NCI-H1092 treated with DMSO at 0.1 percent for 48 hours (cell line): ENCODE measurements at regions not wholly inside any gene's neighbourhood (a gene's known extent, or its start where the extent isn't known, plus 50 kb on each side); places are given as distances from the start of the nearest gene placed in this dataset.
"Not testable (repeated sequence)": the region's sequence is repeated elsewhere in the genome, so short reads cannot be mapped to it uniquely, and the experiment has no call there.

Experiments used
- DNase-seq: peaks from one replicate; lab custom pipeline; 2025; lab: John Stamatoyannopoulos, UW

DNA sequence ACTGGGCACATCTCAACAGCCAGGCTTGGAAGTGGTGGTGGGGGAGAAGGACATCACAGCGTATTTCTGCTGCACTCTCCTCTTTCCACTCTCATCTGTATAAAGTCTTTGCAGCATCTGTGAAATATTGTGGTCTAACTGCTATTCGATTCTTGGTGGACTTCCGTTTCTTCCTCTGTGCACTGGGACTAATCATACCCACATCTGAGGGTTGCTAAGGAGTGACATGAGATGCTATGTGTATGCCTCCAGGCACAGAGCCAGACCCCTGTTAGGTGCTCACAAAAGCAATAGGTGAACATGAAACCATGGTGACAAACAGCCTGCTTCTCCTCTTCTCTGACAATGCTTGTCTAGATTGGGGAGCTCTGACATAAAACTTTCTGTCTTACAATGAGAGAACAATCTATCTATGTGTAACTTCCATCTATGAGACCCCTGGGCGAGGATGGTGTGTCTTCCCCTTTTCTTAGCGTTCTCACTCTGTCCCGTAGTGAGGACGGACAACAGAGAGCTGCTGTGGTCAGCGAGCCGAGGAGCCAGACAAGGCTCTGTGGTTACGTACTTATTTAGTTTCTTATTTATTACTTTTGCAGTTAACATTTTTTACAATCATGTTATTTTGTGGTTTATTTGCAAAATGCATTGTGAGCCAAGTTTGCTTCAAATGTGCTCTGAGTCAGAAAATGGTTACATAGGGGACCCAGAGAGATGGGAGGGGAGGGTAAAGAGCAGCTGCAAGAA, 196.7 kb upstream of the TPRG1 start:
- peak; percentile 25 for DNase-seq

DNA sequence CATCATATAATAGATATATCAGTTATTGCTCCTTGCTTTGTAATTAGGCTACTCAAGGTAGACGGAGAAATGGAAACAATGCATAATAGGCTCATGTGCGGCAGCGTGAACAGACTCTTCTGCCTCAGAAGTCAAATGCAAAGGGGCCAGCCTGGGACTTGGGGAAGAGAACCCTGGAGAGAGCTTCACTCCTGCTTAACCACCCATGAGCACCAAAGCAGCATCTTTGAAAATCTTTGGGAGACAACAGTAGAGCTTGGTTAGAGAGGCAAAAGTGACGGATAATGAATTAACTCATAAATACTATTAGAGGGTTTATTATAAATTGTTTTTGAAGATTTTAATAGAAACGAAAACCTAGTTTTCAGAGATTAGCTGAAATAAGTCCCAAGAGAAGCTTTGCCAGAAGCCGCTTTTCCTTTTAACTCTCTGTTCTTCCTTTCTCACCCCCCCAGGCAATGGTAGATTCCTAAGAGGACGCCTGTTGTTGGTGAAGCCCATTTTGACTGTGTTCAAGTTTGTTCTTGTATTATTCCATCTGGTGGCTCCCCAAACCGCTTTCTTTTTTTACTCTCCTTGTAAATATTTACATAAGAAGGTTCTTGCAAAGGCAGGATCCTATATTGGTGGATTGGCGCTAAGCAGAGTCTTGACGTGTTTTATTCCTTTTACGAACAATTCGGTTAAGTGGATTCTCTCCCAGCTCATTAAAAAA, 196.0 kb upstream of the TPRG1 start:
- peak; percentile 20 for DNase-seq

DNA sequence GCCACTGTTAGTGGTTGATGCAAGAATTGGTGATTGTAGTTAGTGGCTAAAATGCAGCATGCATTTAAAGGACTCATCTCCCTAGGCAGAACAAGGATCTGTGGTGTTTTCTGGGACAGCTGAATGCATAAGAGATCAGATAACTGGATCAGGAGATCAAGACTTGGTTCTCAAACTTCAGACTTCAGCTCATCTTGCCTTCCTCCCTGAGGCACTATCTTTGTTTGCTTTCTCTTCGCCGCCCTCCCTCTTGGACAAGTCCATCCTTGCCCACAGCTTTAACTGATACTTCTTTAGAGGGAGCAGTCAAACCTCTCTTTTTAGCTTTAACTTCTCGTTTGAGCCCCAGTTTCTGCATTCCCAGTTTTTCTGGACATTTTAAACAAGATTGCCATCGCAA, 195.4 kb upstream of the TPRG1 start:
- no peak for DNase-seq

DNA sequence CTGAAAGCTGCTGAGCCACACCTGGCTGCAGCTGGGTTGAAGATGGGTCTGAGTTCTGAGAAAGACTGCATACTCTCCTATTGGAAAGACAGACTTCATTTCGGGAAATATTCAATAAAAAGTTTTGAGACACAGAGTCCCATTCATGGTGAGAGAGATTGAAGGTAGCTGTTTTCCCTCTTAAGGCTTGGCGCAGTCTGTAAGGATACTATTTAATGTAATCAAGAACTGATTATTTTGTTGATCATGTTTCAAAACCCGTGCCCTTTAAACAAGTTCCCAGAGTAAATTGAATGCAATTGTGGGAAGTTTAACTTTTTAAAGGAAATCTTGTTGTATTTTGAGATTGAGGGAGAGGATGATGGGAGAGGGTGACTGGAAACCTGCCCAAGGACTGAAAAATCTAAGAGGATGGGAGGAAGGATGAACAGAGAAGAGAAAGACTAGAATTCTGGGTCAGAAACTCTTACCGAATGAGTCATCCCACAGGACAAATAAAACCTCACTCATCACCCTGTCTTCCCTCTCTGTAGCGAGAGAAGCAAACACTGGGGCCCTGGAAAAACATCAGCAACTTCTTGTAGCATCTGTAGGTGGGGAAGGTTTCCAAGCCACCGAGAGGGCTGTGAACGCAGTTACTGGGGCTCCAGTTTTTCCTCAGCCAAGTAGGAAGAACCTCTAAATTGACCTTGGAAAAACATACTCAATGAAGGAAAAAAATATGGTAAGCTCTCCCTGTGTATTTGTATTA, 193.2 kb upstream of the TPRG1 start:
- peak; percentile 70 for DNase-seq

DNA sequence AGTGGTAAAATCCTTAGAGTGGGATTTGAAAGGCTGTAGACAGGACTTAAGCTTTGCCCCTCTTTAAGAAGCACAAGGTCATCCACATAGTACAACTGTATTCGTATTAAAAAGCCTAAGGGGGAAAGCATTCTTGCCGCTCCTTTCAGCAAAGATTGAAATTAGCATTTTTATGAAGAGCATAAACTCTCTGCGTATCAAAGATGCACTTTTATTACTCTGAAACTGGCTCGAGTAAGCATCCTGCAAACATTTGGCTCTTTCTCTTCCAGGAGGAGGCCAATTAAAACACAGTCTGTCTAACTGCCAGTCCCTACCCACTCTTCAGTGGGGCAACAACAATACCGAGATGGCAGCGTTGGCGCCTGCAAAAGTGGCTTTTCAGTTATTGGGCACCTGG, 192.5 kb upstream of the TPRG1 start:
- peak; percentile 96 for DNase-seq

DNA sequence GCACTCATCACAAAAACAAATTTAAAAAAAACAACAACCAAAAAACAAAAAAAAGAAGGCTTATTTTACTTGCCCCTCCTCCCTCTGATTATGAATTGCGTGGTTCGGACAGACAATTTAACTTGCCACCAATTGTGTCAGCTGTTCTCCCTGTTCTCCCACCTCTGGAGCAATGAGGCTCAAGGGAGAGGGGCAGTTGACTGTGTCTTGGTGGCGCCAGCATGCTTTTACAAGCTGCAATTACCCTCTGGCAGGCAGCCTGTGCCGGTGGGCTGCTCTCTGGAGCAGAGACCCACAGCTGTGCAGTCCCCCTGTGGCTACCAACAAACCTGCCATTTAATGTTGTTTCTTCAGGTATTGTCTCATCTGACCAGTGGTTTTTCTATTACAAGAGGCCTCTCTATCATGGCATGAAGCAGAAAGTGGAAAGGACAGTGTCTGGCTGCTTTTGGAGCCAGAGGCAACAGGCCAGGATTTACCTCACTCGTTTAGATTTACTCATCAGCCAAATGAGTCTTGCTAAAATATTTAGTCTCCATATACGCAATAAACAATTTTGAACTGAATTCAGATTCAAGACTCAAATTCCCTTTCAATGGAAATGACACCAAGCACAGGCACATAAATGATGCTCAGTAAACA, 192.0 kb upstream of the TPRG1 start:
- peak; percentile 96 for DNase-seq

DNA sequence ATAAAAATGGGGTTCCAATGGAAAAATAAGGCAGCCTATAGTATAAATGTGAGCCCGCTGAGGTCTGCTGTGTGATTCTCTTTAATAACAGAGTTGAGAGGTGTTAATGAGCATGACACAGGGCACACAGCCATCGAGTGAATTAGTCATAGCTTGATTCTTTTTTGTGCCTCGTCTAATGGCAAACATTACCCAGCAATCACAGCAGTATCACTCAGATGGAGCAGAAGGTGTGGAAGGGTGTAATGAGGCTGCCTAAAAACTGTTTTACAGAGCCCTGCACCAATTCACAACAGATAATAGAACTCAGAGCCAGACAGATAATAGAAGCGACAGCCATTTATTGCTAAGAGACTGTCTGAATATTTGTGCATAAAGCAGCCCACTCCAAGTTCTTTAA, 178.6 kb upstream of the TPRG1 start:
- peak; percentile 70 for DNase-seq

DNA sequence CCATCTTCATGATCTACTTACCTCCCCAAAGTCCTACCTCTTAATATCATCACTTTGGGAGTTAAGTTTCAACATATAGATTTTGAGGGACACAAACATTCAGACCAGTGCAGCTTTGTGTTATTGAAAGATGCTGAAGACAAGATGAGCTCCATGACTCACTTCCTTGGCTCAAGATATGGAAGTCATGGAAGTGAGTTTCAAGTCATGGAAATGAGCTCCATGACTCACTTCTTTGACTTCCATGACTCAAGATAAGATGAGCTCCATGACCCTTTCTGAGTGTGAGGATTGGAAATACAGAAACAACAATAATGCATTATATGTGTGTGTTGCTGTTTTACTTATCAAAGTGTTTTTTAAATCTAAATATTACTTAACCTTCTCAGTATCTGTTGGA, 170.2 kb upstream of the TPRG1 start:
- DNase-seq = no peak

DNA sequence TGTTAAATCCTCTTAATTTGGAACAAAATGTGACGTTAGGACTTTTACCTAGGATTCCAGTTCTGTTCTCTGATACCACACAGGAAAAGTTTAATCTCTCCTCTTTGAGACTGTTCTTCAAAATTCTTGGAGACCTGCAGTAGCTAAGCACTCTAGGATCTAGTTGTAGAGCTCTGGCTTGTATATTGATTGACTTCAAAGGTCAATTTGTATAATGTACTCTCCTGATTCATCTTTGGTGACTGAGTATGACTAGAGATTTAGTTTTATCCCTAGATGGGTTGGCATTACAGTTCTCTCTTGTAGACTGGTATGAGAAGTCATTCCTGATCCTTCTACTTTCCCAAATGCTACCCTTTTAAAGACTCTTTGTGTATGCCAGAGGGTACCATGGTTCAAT, 168.4 kb upstream of the TPRG1 start:
- DNase-seq = no peak

DNA sequence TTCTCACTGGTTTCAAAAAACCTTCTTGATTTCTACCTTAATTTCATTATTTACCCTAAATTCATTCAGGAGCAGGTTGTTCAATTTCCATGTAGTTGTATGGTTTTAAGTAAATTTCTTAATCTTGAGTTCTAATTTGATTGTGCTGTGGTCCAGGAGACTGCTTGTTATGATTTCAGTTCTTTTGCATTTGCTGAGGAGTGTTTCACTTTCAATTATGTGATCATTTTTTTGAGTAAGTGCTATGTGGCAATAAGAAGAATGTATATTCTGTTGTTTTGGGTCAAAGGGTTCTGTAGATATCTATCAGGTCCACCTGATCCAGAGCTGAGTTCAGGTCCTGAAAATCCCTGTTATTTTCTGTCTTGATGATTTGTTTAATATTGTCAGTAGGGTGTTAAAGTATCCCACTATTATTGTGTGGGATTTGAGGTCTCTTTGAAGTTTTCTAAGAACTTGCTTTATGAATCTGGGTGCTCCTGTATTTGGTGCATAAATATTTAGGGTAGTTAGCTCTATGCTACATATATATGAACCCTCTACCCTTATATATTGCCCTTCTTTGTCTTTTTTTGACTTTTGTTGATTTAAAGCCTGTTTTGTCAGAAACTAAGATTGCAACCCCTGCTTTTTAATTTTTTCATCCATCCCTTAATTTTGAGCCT, 158.4 kb upstream of the TPRG1 start:
- DNase-seq = no peak

DNA sequence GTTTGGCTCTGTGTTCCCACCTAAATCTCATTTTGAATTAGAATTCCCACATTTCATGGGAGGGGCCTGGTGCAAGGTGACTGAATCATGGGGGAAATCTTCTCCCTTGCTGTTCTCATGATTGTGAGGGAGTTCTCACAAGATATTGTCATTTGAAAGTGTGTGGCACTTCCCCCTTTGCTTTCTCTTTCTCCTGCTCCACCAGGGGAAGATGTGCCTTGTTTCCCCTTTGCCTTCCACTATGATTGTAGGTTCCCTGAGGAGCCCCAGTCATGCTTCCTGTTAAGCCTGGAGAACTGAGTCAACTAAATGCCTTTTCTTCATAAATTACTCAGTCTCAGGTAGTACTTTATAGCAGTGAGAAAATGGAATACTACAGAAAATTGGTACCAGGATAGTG, 157.2 kb upstream of the TPRG1 start:
- DNase-seq = no peak

DNA sequence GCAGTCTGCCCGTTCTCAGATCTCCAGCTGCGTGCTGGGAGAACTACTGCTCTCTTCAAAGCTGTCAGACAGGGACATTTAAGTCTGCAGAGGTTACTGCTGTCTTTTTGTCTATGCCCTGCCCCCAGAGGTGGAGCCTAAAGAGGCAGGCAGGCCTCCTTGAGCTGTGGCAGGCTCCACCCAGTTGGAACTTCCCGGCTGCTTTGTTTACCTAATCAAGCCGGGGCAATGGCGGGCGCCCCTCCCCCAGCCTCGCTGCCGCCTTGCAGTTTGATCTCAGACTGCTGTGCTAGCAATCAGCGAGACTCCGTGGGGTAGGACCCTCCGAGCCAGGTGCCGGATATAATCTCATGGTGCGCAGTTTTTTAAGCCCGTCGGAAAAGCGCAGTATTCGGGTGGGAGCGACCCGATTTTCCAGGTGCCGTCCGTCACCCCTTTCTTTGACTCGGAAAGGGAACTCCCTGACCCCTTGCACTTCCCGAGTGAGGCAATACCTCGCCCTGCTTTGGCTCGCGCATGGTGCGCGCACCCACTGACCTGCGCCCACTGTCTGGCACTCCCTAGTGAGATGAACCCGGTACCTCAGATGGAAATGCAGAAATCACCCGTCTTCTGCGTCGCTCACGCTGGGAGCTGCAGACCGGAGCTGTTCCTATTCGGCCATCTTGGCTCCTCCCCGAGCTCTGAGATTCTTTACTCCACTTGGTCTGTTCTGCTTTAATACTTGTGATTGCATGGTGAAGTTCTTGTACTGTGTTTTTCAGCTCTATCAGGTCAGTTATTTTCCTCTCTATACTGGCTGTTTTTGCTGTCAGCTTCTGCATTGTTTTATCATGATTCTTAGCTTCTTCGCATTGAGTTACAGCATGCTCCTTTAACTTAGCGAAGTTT, 148.9 kb upstream of the TPRG1 start:
- DNase-seq = not testable (repeated sequence)

DNA sequence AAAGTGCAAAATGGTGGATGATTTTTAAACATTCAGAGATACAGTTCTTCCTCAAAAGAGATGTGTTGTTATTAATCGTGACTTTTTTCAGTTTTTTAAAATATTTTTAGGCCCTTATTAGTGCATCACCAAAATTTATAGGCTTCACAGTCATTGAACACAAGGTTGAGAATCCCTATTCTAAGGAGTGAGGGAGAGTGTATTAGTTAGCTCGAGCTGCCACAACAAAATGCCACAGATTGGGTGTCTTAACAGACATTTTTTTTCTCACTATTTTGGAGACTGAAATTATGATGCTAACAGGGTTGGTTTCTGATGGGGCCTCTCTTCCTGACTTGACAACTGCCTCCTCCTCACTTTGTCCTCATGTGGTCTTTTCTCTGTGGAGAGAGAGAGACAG, 145.9 kb upstream of the TPRG1 start:
- DNase-seq = no peak

DNA sequence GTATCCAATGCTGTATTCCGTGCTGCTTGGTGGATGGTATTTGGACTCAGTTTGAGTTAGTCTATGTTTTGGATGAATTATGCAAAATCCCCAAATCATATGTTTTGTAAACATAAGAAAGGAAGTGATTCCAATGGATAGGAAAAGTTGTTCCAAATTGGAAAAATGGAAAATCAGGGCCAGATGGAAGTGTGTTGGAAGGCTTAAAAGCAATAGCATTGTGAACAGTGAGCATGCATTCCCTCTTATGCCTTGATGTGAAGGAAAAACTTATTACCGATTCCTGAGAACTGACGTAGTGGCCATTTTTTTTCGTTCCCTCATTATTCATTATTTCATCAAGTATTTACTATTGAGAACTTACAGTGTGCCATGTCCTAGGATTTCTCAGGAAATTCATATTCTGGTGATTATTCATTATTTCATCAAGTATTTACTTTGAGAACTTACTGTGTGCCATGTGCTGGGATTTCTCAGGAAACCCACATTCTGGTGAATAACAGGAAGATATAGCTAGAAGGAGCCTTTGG, 144.1 kb upstream of the TPRG1 start:
- DNase-seq = no peak

DNA sequence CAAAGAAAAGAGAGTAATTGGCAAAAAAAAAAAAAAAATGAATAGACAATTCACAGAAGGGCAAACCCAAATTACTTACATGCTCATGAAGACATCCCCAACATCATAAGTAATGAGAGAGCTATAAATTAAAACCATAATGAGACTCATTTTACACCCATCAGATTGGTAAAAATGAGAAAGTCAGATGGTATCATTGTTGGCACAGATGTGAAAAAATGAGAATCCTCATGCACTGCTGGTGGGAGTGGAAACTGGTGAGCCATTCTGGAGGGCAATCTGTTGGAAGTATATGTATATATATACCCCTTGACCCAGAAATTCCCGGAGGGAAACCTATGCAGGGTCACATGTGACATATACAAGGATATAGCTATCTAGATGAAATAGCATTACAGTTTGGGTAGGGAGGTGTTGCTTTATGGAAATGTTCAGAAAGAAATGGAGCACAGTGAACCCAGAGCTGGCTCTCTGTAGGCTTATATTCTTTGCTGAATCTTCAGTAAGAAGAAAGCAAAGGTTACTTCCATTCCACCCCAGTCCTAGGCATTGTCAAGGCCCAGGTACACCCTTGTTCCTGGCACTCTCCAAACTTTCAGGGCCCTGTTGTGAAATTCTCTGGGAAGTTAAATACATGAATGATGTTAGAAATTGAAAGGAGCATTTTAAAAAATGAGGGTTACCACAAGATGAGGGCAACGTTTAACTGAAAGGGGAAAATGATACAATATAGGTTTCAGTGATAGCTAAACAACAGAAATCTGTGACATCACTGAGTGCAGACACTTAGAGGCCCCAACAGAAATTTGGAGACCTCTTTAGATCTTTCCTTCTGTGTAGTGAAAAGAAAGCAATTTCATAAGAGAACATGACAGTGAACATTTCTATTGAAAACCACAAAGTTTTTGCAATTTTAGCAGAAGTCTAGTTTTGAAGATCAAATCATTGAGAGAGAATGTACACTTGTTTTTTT, 132.7 kb upstream of the TPRG1 start:
- no peak for DNase-seq

DNA sequence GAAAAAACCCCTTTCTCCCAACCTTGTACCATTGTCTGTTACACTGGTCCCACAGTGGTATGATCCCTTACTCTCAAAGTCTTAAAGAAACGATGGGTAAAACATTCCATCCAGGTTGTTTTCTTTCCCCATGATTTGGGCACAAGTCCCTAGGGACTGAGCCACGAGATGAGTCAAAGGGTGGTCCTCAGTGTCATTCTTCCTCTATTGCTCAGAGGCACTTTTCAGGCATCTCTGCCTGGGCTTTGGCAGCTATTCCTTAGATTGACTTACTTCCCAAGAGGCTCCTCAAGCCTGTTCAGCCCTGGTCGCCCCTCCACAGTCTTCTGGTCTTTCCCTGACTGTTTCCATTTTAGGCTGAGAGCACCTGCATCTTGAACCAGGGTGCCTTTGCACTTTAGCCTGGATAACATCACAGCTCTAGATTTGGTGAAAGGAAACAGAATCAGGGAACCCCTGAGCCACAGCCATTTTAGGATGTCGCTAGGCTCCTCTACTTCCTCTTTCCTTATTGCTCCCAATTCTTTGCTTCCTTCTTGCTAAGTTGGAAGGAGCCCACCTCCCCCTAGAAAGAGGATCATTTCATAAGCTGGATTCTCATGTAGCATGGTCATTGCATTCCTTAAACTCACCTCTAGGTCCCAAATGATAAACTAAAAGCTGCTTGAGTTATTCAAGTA, 131.0 kb upstream of the TPRG1 start:
- DNase-seq = no peak

DNA sequence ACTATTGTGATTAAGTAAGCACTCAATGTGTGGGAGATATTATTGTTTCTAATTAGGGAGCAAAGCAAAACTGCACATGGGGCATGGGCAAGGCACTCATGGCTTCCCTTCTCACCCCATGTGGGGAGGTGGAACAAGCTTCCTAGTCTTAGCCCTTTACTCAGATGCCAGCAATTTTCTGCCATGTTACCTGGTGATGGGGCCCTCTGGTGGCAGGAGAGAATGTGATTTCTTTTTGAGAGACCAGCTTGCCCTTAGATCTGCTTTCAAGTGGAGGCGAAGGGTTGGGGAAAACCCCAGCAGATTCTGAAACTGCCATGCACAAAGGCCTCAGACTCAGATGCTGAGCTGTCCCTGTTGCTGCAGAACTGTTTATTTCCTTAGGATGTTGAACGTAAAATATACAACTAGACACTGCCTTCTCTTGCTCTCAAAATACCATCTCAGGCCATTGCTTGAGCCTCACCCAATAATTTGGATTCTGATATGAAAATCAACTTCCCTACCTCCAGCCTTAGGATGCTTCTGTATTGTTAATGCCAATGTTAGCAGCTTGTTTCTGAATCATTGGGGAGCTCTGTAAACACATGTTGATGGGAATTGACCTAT, 130.2 kb upstream of the TPRG1 start:
- DNase-seq = peak; percentile 68

DNA sequence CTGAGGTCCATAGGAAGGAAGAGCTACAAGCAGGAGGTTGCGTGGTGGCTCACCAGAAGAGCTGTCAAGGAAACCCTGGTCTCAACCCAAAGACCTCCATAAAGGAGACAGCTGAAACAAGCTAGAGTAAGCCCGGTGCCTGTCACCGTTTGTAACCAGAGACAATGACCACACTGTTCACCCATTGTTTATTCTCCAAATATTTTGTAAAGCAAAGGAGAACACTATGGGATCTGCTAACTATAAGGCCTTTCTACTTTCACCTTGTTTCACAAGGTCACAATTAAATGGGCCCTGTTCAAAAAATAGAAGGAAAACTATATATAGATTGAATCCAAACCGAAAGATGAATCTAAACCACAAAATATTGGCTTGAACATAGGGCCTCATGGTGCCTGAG, 128.9 kb upstream of the TPRG1 start:
- DNase-seq = no peak
